ENCODE measurements at regions not wholly inside any gene's neighbourhood (a gene's known extent, or its start where the extent isn't known, plus 50 kb on each side); places are given as distances from the start of the nearest gene placed in this dataset.
"Not testable (repeated sequence)": the region's sequence is repeated elsewhere in the genome, so short reads cannot be mapped to it uniquely, and the experiment has no call there.

DNA sequence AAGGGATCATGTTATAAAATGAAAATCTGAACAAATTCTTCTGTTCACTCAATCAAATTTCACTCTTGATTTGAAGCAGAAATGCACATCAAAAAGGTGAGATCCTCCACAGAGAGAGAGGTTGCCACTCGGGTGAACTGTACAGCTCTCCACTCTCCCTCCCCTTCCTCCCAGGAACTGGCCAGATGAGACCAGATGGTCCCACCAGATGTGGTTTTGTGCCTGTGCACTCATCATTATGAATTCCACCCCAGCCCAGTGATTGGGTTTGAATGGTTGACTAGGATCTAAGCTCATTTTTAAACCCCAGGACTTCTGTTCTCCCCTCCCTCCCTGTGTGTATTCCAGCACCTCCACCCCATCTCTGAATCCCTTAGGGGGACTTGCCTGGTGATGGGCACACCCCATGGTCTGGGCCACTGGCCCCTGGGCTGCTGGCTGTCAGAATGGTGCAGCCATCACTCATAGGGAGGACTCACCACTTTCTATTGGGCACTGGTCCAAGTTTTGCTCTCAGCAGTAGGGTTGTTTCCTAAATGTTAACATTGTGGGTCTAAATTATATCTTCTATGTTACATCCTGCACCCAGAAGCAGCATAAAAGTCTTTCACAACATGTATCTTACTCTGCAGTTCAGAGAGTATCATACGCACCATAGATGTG, 393.1 kb downstream of the TNS3 start:
- DNase-seq: no peak

DNA sequence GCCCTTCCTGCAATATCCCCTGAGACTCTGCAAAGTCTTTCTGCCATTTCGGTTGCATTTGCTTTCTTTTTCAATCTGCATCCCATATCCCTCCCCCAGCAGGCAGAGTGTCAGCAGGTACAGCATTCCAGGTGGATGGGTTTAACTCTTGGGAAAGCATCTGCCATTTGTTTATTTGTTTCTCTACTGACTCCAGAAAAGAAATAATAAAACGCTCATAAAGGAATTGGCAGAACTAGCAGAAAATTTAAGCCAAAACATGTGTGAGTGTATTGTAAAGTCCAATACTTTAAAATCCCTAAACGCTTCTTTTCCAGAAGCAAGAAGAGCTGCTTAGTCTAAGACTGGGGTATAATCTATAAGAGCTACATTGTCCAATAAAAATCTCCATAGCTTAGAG, 393.8 kb downstream of the TNS3 start:
- DNase-seq: no peak

DNA sequence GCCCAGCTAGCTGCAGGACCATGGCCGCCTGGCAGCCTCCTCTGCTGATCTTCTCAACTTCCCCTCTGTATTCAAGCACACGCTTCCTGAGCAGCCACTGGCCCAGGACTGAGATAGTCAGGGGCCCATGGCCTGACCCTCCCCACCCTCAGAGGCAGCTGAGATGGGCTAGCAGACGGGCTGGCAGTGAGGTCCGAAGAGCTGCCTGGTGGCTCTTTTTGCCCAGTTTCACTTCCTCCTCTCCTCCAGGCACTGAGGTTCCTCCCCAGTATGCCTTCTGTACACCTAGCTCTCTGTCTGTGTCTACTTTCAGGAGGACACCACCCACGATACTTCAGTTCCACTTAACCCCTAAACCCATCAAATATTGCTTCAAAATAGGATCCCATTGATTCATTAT, 395.6 kb downstream of the TNS3 start:
- DNase-seq: no peak

DNA sequence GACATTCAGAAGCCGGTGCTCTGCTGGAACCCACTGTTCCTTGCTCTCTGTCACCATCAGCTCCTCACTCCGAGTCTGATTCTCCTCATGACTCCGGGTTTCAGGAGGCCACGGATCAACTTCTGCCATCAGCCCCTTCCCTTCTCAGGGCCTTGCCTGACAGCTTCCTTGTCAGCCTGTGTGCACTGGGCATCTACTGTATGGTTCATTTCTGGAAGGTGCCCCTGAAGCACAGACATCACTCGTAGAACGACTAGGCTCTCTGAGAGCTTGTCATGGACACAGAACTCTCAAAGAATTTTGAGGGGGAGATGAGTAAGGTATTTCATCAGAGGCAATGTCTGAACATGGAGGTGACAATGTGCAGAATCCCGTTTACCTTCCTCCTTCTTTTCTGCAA, 396.1 kb downstream of the TNS3 start:
- no peak for DNase-seq

DNA sequence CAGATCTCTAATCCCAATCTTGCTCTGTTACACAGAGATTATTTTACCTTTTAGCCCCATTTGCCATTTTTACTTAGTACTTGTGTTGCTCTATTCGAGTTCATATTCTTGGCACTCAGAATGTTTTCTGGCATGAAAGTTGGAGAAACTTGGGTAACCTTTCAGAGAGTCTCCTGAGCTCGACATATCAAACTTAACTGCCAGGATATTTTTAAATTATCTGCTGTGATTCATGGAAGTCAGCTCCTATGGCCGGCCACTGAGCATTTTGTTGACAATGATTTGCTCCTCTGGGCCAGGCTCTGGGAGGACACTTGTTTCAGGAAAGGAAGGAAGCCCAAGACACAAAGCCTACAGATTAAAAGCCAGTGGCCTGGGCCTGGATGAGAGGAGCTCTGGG, 396.7 kb downstream of the TNS3 start:
- no peak for DNase-seq

DNA sequence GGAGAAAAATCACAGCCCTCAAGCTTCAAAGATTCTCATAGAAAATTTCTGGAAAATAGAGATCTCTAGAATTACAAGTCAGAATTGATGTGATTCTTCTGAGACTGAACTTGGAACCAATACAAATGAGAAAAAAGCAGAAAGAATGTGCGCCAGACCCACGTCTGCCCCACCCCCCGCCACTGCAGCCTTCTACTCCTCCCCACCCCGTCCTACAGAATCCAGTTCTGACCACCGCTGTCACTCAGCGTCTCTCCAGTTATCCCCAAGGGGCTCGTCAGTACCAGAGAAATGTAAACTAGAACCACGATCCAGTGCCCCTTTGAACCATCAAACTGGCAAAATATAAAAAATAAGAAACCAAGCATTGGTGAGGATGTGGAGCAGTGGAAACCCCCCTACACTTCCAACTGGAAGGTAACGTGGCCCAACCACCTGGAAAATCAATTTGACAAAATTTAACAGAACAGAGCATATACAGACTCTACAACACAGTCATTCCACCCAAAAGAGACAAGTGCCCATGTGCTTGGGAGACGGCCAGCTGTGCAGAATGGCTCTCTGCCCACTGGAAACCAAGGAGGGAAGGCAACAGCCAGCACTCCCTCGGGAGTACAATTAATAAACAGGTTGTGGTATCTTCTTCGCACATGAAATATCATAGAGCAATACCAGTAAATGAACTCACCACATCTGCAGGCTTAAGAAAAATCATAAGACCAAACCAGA, 397.9 kb downstream of the TNS3 start:
- no peak for DNase-seq

DNA sequence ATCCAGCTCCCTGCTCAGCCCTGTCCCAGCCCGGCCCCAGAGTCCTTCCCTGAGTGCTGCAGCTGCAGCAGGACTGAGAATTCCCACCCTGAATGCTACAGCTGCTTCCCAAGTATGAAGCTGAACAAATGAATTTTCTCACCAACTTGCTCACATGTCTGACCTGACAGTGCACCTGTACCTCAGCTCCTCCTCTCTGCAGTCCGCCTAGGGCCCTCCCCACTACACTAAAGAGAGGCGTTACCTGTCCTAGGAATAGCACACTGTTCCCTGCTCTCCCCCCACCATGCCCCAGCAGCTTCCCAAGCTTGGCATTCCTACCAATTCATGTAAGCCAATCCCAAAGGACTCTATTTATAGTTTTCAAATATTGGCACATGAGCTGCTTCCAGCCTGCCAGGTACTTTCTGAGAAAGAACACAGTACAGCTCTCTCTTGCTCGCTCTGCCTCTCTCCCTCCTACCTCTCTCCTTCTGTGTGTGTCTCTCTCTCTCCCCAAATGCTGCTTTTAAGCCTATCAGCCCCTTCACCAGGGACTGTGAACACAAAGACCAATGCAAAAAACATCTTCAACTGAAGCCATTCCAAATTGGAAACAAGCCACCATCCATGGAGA, 400.1 kb downstream of the TNS3 start:
- no peak for DNase-seq

DNA sequence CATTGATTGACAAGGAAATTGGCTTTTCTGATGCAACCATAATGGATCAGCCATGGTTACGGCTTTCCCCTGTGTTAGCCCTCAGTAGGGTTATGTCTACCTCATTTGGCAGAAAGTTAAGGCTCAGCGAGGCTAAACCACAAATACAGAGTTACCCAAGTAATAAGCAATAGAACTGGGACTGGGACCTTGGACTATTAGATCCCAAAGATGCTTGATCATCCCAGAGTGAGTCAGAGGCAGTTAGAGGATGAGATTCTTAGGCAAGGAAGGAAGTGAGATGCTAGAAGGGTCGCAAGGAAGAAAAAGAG, 401.4 kb downstream of the TNS3 start:
- no peak for DNase-seq

DNA sequence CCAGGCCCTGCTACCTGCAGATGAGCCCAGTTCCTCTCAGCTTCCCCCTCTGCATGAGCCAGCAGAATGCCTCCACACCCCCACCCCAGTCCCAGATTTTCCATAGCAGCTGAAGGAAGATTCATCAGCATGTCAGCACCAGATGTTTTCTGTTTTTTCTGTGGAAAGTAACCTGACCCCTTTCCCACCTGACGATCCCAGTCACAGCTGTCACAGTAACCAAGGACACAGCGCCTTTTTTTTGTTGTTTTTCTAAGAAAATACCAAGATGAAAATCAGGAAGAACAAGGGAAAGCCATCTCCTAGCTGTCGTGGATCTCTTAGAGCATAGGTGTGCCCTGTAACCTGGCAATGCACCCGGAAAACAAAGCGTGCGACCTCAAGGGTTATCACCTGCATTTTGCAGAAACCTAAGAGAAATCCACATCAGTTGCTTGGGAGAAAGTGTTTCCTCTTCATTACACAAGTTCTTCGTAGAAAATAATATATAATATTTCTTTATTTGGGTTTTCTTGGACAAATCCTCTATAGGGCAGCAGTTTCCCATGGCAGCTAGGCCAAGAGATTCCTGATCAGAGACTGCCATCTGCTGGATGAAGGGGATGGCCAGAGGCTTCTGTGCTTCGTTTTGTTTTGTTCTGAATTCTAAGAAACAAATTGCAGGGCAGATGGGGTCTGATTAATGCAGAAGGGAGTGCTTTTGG, 401.9 kb downstream of the TNS3 start:
- DNase-seq: peak; percentile 20

DNA sequence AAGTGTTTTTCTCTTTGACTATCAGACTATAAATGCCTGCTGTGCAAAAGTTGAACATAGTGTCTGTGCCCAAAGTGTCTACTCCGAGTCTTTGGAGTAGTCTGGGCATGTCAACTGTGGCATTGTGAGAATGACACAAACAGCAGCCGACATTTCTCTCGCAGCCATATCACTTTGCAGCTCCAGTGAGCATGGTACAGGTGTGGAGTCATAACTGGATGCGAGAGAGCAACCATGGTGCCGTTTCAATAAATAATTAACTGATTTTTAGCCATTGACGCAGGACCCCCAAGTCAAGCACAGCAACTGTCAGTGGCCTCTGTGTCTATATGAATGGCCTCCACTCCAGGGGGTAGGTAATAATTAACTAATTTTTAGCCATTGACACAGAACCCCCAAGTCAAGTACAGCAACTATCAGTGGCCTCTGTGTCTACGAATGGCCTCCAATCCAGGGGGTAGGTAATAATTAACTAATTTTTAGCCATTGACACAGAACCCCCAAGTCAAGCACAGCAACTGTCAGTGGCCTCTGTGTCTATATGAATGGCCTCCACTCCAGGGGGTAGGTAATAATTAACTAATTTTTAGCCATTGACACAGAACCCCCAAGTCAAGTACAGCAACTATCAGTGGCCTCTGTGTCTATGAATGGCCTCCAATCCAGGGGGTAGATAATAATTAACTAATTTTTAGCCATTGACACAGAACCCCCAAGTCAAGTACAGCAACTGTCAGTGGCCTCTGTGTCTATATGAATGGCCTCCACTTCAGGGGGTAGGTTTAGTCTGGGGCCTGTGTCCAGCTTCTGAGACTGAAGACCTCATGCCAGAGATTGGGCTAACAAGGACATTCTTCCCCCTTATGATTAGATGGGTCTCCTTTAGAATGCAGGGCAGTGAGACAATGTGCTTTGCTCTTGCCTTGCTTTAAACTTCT, 409.0 kb downstream of the TNS3 start:
- DNase-seq: not testable (repeated sequence)

- DNase-seq: no peak
Measured at GRCh38 chr7:47170516-47170915, 411.4 kb downstream of the TNS3 start.

DNA sequence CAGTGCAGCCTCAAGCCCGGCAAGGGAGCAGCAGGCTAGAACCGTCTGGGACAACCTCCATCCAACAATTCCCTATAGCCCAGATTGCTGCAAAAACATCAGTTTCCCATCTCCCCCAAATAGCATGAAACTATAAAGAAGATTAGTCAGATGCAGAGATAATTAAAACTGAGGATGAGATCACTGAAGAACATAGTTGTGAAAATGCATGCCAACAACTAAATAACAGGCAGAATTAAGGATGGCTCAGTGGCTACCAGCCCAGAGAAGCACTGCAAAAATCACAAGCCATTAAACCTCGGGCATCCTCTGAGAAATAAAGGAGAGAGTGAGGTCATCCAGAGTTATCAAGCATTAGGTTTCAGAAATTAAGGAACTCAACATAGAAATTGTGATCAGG, 427.1 kb downstream of the TNS3 start:
- no peak for DNase-seq

GRCh38 chr7:47153576-47153975, 428.3 kb downstream of the TNS3 start:
- no peak for DNase-seq

DNA sequence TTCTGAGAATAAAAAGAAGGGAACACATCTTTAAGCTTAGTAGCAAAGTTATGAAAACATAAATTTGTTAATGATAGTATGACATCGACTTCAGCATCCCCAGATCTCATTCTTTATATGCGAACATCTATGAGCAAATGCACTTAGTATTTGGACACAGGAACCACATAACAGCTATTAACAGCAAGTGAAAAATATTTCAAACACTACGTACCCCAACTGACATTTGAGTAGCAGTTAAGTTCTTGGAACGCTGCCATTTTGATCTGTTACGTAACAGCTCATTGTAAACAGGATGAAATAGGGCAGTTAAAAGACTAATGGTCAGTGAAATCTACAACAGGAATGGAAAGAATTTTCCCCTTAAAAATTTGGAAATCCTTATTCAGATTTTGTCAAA, 428.9 kb downstream of the TNS3 start:
- no peak for DNase-seq

DNA sequence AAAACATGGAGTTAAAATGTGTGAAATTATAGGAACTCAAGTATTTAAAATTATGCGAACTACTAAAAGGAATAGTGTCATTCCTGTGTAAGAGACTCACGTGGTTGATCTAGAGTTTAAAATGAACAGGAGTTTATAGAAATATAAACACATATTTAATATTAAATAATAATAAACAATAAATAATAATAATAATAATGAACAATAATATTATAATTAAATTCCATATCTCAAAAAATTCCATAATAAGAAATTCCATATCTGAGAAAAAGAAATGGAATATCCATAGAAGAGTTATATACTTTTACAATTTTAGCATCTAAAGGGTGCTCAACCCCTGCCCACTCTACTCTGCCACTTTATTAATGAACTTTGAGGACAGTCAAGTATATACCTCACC, 429.6 kb downstream of the TNS3 start:
- no peak for DNase-seq

- no peak for DNase-seq
Measured at GRCh38 chr7:47150497-47151260, 431.2 kb downstream of the TNS3 start.

- DNase-seq: no peak
Measured at GRCh38 chr7:47149971-47150370, 431.9 kb downstream of the TNS3 start.

DNA sequence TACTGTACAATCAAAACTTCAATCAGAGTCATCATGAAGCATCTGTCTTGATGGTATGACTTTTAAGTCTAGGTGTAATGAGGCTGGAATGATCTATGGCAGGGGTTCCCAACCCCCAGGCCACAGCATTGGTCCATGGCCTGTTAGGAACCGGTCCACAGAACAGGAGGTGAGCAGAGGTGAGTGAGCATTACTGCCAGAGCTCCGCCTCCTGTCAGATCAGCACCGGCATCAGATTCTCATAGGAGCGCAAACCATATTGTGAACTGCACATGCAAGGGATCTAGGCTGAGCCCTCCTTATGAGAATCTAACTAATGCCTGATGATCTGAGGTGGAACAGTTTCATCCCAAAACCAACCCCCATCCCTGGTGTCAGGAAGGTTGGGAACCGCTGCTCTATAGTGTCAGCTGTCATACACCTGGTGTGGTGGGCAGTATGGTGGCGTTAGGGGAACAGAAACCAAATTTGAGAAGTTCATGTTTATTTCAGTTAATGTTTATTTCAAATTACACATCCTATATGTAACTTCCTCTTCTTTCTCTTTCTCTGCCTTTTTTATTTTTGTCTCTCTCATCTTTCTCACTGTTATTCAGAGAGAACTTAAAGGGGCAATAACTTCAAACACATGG, 432.6 kb downstream of the TNS3 start:
- DNase-seq: no peak

- DNase-seq: no peak
Measured at GRCh38 chr7:47148536-47149207, 433.2 kb downstream of the TNS3 start.

GRCh38 chr7:47147213-47147631, 434.7 kb downstream of the TNS3 start:
- DNase-seq: no peak

DNA sequence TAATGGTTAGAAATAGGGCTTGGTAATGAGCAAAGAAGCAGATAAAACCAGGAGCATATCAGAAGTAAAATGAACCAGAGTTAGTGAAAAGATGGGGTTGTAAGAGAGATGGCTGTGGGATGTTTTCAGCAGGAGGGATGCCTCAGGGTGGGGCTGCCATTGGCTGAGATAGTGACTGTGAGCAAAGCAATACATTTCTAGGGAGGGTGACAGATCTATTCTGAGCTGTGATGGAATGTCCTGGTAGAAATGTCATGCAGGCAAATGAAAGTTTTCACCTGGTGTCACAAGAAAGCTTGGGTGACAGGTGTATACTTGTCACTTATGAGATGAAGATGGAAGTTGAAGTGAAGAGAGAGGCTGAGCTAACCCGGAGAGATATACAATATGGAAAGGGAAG, 435.9 kb downstream of the TNS3 start:
- no peak for DNase-seq

Data from 8988T (cell line).